HUES48 (cell line): ENCODE measurements at regions not wholly inside any gene's neighbourhood (a gene's known extent, or its start where the extent isn't known, plus 50 kb on each side); places are given as distances from the start of the nearest gene placed in this dataset.

Source experiments
- H3K27ac ChIP-seq: one replicate; pipeline ENCODE4 v1.7.0; 2013; ENCODE audit warnings: low read depth, low read length, inconsistent platforms
- H3K27me3 ChIP-seq: 2 replicates; pipeline ENCODE4 v1.6.1; 2013; ENCODE audit warnings: mild to moderate bottlenecking, low read length; ENCODE audit not compliant: control insufficient read depth, insufficient read depth
- H3K36me3 ChIP-seq: 2 replicates; pipeline ENCODE4 v1.6.1; 2013; ENCODE audit warnings: low read length; ENCODE audit not compliant: control insufficient read depth, insufficient read depth
- H3K4me1 ChIP-seq: 2 replicates; pipeline ENCODE4 v1.6.1; 2013; ENCODE audit warnings: mild to moderate bottlenecking, low read length; ENCODE audit not compliant: control insufficient read depth, insufficient read depth
- H3K4me3 ChIP-seq: 2 replicates; pipeline ENCODE4 v1.5.1; 2013; ENCODE audit warnings: mild to moderate bottlenecking, low read depth, low read length
- H3K9ac ChIP-seq: 2 replicates; pipeline ENCODE4 v1.6.1; 2013; ENCODE audit warnings: mild to moderate bottlenecking, low read depth, low read length, moderate library complexity
- H3K9me3 ChIP-seq: 2 replicates; pipeline ENCODE4 v1.6.1; 2013; ENCODE audit warnings: low read length; ENCODE audit not compliant: control insufficient read depth, insufficient read depth

DNA sequence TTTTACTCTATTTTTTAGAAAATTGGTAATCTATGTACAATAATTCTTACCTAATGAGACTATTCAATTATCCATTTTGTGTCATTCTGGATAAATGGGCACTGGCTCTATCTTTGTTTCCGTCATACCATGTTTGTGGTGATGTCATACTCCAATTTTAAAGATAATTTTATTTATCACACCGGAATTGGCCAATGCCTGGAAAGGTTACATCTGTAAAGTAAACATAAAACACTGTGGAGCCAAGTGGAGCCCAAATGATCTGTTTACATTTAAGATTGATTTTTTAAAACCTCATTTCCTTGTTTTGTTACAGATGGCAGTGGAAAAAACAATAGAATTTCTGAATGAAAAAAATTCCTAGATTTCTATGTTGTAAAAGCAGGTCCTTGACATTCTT lies 120.2 kb upstream of the GPRIN3 start:
- no peaks in the 10 kb centered on the region for H3K9me3 ChIP-seq
- H3K9ac ChIP-seq: no peak overlapping the region

GRCh38 chr4:89425023-89425422 lies 117.4 kb upstream of the GPRIN3 start:
- Histone ChIP-seq H3K9ac (no peak overlapping the region), H3K4me3 (no peak overlapping the region), H3K9me3 (no peaks in the 10 kb centered on the region), H3K27ac (no peak overlapping the region), H3K36me3 (no peaks in the 10 kb centered on the region), H3K4me1 (no peaks in the 10 kb centered on the region), H3K27me3 (no peaks in the 10 kb centered on the region)

More for the DNA sequence above, 120.2 kb upstream of the GPRIN3 start:
- Histone ChIP-seq H3K27ac (no peak overlapping the region), H3K36me3 (no peaks in the 10 kb centered on the region), H3K27me3 (no peaks in the 10 kb centered on the region), H3K4me3 (no peak overlapping the region), H3K4me1 (no peaks in the 10 kb centered on the region)

GRCh38 chr4:89422441-89422990 lies 114.9 kb upstream of the GPRIN3 start:
- Histone ChIP-seq H3K9me3 (no peaks in the 10 kb centered on the region), H3K36me3 (no peaks in the 10 kb centered on the region), H3K4me1 (peaks cover 14% of the 10 kb centered on the region), H3K9ac (no peak overlapping the region), H3K27ac (no peak overlapping the region), H3K4me3 (no peak overlapping the region), H3K27me3 (no peaks in the 10 kb centered on the region)

GRCh38 chr4:89420507-89420906 lies 112.9 kb upstream of the GPRIN3 start:
- H3K9me3 ChIP-seq: no peaks in the 10 kb centered on the region
- H3K9ac ChIP-seq: no peak overlapping the region
- H3K36me3 ChIP-seq: no peaks in the 10 kb centered on the region
- H3K4me1 ChIP-seq: peaks cover 14% of the 10 kb centered on the region
- no peak overlapping the region for H3K4me3 ChIP-seq
- no peaks in the 10 kb centered on the region for H3K27me3 ChIP-seq
- no peak overlapping the region for H3K27ac ChIP-seq

- H3K4me3 ChIP-seq: no peak overlapping the region
- no peaks in the 10 kb centered on the region for H3K27me3 ChIP-seq
- peak overlapping the region; percentile 50 for H3K27ac ChIP-seq
- no peaks in the 10 kb centered on the region for H3K9me3 ChIP-seq
- peaks cover 16% of the 10 kb centered on the region for H3K4me1 ChIP-seq
- H3K36me3 ChIP-seq: no peaks in the 10 kb centered on the region
- no peak overlapping the region for H3K9ac ChIP-seq
Measured at GRCh38 chr4:89419111-89419695, 111.6 kb upstream of the GPRIN3 start.

- H3K4me1 ChIP-seq: peaks cover 16% of the 10 kb centered on the region
- H3K27ac ChIP-seq: no peak overlapping the region
- H3K9me3 ChIP-seq: no peaks in the 10 kb centered on the region
- no peaks in the 10 kb centered on the region for H3K36me3 ChIP-seq
- no peak overlapping the region for H3K4me3 ChIP-seq
- H3K27me3 ChIP-seq: no peaks in the 10 kb centered on the region
- H3K9ac ChIP-seq: no peak overlapping the region
Measured at GRCh38 chr4:89416960-89417359, 109.4 kb upstream of the GPRIN3 start.

- no peak overlapping the region for H3K27ac ChIP-seq
- H3K4me1 ChIP-seq: peaks cover 3% of the 10 kb centered on the region; the same call in 1 of the 2 replicates
- no peak overlapping the region for H3K9ac ChIP-seq
- H3K4me3 ChIP-seq: no peak overlapping the region
- H3K9me3 ChIP-seq: no peaks in the 10 kb centered on the region
- H3K36me3 ChIP-seq: no peaks in the 10 kb centered on the region
- H3K27me3 ChIP-seq: no peaks in the 10 kb centered on the region
Measured at GRCh38 chr4:89413518-89413917, 105.9 kb upstream of the GPRIN3 start.

GRCh38 chr4:89411539-89412309 lies 104.1 kb upstream of the GPRIN3 start:
- H3K27ac ChIP-seq: no peak overlapping the region
- H3K4me3 ChIP-seq: no peak overlapping the region

DNA sequence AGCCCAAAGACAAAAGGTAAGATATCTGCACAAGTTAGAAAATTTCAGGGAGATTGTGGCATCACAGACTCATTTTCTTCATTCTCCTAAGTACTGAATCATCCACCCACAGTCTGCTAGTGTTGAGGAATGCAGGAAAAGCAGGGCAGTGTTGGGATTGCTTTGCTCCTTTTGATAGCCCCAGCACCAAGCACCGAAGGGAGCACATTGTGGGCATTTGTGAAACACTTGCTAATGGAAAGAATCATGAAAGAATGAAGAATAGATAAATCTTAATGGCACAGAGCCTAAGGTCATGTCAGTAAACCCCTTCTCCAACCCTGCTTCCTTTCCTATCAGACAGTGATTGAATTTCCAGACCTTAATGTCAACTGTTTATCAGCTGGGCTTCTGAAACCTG lies 103.1 kb upstream of the GPRIN3 start:
- H3K27me3 ChIP-seq: no peaks in the 10 kb centered on the region
- no peak overlapping the region for H3K4me3 ChIP-seq
- no peaks in the 10 kb centered on the region for H3K9me3 ChIP-seq
- no peak overlapping the region for H3K9ac ChIP-seq
- H3K27ac ChIP-seq: no peak overlapping the region
- no peaks in the 10 kb centered on the region for H3K36me3 ChIP-seq
- peaks cover 3% of the 10 kb centered on the region; the same call in 1 of the 2 replicates for H3K4me1 ChIP-seq

More at GRCh38 chr4:89411539-89412309, 104.1 kb upstream of the GPRIN3 start:
- H3K9me3 ChIP-seq: no peaks in the 10 kb centered on the region
- H3K4me1 ChIP-seq: peaks cover 3% of the 10 kb centered on the region; the same call in 1 of the 2 replicates
- H3K36me3 ChIP-seq: no peaks in the 10 kb centered on the region
- H3K27me3 ChIP-seq: no peaks in the 10 kb centered on the region
- no peak overlapping the region for H3K9ac ChIP-seq

DNA sequence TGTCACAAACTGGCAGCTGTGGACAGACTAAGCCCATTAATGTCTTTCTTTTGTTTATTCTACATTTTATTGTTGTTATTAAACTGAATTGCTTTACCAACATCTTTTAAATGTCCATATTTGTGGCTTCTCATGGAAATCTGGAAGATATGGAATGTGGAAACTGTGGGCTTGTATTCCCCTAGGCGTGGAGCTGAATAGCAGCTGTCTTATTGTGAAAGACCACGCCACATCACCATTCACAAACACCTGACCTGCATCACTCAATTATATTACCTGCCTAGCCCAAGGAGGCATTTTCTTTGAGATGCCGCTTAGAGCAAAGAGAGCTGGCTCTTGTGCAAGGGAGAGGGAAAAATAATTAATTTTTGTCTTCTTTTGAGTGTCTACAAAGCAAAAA lies 96.9 kb upstream of the GPRIN3 start:
- no peak overlapping the region for H3K9ac ChIP-seq
- H3K4me3 ChIP-seq: no peak overlapping the region
- H3K27me3 ChIP-seq: no peaks in the 10 kb centered on the region
- H3K27ac ChIP-seq: no peak overlapping the region
- no peaks in the 10 kb centered on the region for H3K36me3 ChIP-seq
- H3K9me3 ChIP-seq: no peaks in the 10 kb centered on the region
- H3K4me1 ChIP-seq: peaks cover 6% of the 10 kb centered on the region; the same call in 1 of the 2 replicates

DNA sequence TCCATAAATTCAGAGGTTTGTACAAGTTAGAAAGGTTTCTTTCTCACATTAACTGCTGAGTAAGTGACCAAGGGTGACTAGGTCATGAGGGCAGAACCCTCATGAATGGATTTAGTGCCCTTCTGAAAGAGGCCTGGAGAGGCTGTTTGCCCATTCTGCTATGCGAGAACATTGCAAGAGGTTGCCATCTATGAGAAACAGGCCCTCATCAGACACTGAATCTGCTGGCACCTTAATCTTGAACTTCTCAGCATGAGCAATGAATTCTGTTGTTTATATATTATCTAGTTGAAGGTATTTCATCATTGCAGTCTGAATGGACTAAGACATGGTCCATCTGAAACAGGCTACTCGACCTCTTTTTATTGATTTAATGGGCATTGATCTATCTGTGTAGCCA lies 96.2 kb upstream of the GPRIN3 start:
- Histone ChIP-seq H3K36me3 (no peaks in the 10 kb centered on the region), H3K9me3 (no peaks in the 10 kb centered on the region), H3K4me3 (no peak overlapping the region), H3K9ac (no peak overlapping the region), H3K27me3 (no peaks in the 10 kb centered on the region), H3K27ac (no peak overlapping the region), H3K4me1 (peaks cover 6% of the 10 kb centered on the region; the same call in 1 of the 2 replicates)
